ENCODE measurements at regions not wholly inside any gene's neighbourhood (a gene's known extent, or its start where the extent isn't known, plus 50 kb on each side); places are given as distances from the start of the nearest gene placed in this dataset. TPM values are rescaled to one million over a fixed set of nuclear protein-coding genes. Genes with fewer than 3 reads are reported as not detected.

DNA sequence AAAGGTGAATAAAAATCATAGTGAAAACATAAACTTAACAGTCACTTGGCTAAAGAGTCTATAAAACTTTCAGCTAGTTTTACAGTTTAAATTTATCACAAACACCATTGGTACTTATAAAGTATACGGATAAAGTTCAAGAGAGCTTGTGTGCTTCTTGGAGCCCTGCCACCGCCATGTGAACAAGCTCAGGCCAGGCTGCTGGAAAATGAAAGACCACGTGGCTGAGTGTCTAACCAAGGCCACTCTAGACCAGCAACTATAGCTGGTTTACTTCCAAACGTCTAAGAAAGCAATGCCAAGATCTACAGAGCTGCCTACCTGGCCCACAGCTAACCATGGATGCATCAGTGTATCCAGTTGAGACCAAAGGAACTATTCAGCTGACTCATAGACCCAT is 66.3 kb upstream of the API5 start:
- FAIRE-seq (no peak), DNase-seq (ENCODE audit: low spot score in 2 of 2) (no peak)

DNA sequence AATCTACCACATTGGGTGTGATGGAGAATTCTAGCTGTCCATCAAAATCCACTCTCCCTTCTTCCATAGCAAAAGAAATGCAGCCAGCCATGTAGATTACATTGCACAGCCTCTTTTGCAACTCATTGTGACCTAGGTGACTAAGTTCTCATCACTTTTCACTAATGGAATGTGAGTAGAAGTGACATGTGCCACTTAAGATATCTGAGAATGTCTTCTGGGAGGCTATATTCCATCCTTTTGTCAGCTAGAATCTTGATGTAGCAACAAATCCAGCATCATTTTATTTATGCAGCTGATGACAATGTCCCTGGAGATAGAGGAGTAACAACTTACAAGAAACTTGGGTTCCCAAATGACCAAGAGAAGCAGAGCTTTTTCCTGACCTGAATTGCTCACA is 61.5 kb upstream of the API5 start:
- FAIRE-seq (no peak), DNase-seq (ENCODE audit: low spot score in 2 of 2) (no peak)

DNA sequence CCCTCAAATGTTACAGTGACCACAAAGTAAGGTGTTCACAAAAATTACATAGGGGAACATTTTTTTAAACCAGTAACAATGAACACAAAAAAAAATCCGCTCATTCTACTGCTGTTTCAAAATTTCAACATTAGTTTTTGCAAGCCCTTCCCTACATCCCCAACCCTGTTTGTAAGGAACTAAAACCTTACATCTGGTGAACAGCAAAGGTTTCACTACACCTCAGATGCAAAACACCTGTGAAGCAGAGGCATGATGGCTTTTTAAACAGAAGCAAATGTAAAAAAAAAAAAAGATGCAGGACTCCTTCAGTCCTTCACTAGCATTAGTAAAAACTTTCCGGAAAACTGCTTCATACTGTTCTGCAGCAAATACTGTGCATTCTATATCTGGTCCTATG is 50.0 kb upstream of the API5 start:
- DNase-seq (ENCODE audit: low spot score in 2 of 2) (no peak), FAIRE-seq (no peak)

Small RNAs in the stretch of these regions (small RNA-seq; reads per million reads assigned to genes)
- not detected for gene AC021006.3
- gene AC109810.1 = not detected

Data from frontal cortex (tissue), 4 donors.